Activated CD8-positive, alpha-beta memory T cell treated with anti-CD3 and anti-CD28 coated beads, Interleukin-2, amount 50 U/mL, for 24 hours (primary cell): ENCODE measurements at regions not wholly inside any gene's neighbourhood (a gene's known extent, or its start where the extent isn't known, plus 50 kb on each side); places are given as distances from the start of the nearest gene placed in this dataset.
"Not testable (repeated sequence)": the region's sequence is repeated elsewhere in the genome, so short reads cannot be mapped to it uniquely, and the experiment has no call there.

ENCODE experiments used
- DNase-seq: peaks from one replicate; pipeline ENCODE4 v3.0.0-alpha.2; 2020; ENCODE audit errors: extremely low read depth

DNA sequence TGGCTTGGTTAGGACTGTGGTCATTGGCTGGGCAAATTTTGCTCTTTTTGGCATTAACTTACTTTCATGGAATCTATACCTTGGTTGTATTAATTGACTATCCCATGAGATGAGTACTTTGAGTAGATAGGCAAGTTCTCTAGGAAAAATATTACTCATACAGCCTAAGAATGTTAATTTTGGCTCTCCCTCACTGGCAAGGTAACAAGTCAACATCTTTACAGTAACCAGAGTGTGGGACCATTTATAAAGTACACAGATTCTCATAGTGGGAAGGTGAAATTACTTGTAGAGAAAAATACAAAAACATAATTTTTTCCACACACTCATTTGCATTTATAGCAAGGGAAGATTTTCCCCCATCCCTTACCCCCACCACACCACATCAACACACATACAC, 154.6 kb upstream of the ZNF608 start:
- DNase-seq: no peak

DNA sequence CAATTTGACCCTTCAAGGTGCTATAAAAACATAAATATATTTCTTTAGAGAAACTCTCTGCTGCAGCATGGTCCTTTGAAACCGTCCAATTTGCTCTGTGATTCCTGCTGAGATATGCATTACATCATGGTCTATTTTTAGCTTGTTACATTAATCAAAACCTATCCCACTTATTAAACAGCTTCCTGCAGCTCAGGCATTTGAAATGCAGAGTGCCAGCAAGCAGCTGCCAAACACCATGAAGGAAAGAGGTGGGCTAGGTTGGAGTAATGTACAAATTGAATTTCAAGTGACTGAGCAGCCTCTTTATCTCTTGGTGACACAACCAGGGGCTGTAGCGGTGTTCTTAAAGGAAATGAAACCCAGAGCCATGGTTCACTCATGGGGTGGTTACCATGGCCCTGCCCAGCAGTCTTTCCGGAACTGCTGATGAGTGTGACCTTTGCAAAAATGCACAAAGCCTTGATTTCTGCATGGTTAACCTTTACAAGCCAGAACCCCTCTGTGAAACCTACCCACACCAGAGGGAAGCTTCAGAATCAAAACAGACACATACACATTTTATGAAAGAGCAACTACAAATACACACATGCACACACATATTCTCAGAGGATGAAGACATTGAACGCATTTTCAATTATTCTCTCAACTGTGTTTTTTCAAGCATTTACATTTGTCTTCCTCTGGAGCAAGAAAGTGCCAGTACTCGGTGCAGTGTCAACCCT, 155.8 kb upstream of the ZNF608 start:
- no peak for DNase-seq

DNA sequence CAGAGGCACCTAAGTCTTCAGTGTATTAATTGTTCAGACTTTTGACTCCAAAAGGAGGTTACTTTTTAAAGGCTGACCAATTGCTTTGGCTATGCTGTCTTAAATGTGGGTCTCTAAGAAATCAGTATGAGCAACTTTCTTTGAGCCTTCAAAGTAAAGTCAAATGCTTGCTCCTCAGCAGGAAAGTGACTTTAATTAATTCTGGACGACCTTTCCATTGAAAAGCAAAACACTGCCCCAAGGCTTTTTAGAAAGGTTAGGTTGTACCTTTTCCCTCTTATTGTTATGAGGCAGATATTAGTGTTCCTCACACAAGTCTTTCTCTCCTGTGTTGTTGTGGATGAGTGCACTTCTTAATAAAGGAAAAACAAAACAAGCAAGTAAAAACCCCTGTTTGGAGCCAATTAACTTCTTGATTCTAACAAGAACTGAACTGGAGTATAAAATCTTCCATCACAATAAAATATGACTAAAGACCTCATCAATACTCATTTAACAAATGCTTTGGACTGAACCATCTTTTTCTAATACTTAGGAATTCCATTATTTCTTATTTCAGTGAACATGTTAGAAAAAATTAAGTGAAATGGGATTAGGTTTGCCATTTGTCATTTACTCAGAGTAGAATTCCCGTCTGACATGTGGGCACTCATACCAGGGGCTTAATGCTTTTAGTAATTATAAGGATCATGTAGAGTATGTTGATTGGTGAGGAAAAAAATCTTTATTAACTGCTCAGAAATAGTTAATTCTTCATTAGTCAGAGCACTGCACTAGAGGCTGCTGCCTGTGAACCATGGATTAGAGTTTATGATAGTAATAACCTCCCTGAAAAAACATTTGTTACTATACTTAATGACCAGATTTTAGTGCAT, 159.1 kb upstream of the ZNF608 start:
- DNase-seq: no peak

DNA sequence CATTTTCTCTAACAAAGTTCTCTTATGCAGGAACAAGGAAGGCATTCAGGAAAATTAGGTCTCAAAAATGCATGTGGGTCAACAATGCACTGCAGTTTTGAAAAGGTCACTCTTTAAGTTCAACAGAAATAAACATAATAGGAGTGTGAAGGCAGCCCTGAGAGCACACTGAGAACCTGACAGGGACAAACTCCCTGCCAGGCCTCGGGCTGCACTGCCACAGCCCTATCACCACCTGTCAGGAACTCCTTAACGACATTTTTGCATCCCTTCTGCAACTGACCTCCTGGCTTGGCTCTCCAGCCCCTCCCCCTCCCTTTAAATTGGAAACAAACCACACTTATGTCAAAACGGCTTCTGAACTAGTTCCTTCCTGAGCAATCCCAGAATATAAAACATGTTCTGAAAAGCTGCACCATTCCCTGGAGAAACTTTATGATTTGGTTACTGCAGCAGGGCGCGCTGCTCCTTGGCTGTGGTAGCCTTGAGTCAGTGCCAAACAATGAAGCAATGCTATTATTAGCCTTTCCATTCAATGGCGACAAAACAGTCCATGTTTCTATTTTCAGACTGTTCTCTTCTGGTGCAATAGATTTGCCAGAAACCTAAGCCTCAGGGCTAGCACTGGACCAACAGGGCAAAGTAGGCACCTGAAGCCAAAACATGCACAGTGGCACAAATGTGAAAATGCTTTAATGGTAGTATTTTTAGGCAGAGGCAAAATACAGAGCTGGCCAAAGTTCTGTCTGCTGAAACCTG, 160.1 kb upstream of the ZNF608 start:
- no peak for DNase-seq

DNA sequence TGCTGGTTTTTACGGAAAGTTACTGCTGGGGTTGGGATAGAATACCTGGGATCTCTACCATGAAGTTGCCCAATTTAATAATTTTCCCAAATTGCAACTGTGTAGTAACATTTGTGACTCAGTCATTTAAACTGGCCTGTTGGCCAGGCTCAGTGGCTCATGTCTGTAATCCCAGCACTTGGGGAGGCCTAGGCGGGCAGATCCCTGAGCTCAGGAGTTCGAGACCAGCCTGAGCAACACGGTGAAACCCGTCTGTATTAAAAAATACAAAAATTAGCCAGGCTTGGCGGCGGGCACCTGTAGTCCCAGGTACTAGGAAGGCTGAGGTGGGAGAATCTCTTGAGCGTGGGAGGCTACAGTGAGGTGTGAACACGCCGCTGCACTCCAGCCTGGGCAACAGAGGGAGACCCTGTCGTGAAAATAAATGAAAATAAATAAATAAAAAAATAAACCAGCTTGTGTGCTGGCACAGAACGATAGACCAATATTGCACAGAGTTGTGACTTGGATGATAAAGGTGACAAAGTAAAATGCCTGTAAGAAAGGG, 160.7 kb upstream of the ZNF608 start:
- DNase-seq: no peak

DNA sequence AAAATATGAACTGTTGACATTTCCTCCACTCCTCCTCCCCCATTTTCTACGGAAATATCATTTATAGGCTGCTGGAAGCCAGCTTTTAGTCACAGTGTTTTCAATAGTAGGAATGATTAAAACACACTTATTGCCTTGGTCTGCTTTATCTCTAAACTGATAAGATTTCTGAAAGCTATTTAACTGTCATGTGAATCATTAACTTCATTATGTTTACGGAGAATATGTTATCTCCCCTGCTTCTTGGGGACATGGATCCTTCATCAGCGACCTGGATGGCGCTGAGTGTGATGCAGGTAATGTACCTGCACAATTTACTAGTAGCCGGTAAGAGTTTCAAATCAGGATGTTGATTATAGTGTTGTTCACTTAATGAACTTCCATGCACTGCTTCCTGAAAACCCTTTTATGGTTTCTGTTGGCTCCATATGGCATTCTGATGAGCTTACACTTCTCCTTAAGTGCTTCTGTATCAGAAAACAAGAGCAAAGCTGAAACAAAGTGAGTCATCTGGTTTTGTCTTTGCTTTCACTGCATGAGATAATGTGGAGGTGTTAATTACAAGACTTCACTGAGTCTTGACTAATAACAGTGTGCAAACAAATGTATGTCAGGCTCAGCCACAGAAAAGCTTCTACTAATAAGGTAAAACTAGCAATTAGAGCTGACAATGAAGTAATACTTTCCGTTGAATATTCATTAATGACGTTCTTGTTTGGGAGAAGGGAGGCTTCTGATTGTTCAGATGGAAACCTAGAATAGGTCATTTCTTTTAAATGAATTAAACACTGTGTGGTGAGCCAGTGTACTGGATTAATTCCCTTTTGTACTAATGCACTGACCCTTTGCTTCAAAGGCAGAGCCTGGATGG, 162.4 kb upstream of the ZNF608 start:
- DNase-seq: no peak

DNA sequence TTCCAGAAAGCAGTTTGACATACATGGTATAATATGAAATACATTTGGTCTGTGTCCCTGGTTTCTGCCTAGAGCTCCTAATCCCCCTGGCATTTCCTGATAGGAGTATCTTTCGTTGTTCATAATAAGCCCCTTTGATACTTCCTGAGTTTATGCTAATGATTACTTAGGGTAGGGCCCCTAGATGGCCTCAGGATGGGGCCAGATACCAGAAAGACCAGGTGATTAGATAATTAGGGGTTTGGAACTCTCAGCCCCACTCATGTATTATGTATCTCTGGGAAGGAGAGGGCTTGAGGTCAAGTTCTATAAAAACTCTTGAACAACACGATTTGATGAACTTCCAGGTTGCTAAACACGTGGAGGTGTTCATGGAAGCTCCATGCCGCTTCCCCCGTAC, 163.3 kb upstream of the ZNF608 start:
- DNase-seq: no peak

DNA sequence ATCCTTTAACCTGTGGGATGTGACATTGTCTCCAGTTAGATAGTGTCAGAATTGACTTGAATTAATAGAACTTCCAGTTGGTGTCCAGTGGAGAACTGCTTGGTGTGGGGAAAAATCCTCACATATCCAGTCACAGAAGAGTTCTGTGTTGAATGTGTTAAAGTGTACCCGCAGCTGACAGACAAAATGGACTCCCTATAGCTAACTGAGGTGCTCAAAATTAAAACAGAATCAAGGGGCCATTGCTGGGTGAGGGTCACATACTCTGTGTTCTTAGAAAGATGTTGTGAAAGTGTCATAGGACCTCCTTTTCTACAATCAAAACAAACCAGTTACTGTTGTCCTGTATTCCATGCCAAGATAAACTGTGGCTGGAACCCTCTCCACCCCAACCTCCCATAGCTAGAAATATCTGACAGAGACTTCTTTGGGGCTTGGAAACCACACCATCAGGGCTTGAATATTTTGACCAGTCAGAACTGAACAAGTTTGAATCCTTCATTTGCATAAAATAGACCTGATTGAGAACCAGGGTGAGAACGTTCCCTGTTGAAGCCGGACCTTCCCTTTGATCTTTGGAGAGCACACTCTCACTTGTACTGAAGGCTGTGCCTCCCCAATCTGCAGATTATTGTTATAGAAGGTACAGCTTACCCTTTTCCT, 164.0 kb upstream of the ZNF608 start:
- no peak for DNase-seq

DNA sequence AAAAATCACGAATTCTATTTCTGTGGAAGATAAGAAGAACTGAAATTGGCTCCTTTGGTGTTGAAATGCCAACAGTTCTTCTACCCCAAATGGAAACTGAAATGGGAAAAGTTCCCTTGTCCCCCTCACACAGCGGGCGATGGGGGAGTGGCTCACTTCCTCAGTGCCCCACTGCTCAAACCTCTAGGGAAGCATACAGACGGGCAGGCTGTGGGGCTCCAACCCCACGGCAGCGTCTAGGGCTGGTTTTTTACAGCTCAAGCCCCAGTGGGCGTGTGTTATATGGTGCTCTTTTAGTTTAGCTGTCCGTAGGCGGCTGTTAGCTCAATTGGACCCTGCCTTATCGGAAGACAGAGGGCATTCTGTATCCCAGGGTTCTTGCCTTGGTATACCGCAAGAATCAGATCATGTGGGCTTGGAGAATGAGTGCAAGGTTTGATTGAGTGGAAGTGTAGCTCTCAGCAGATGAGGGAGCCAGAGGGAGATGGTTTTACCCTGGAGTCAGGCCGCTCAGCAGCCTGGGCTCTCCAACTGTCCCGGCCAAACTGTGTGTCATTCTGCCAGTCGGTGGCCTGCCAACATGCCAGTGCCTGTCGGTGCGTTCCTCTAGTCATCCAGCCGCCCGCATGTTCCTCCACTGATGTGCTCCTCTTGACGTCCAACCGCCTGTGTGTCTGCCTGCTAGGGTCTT, 166.3 kb upstream of the ZNF608 start:
- DNase-seq: no peak

DNA sequence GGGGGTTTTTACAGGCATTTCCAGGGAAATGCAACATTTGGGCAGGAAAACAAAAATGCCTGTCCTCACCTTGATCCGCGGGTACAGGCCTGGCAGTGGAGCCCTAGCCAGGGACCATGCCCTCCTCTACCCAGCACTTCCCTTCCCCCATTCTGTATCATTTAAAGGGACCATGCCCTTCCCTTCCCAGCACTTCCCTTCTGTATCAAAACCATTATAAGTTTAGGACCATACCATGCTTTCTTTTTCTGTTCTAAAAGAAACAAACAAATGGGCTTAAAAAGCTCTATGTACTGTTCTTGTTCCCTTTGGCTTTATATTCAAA, 166.9 kb upstream of the ZNF608 start:
- no peak for DNase-seq

DNA sequence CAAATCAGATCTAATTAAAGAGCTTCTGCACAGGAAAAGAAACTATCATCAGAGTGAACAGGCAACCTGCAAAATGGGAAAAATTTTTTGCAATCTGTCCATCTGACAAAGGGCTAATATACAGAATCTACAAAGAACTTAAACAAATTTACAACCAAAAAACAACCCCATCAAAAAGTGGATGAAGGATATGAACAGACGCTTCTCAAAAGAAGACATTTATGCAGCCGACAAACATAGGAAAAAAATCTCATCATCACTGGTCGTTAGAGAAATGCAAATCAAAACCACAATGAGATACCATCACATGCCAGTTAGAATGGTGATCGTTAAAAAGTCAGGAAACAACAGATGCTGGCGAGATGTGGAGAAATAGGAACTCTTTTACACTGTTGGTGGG, 169.9 kb upstream of the ZNF608 start:
- not testable (repeated sequence) for DNase-seq

DNA sequence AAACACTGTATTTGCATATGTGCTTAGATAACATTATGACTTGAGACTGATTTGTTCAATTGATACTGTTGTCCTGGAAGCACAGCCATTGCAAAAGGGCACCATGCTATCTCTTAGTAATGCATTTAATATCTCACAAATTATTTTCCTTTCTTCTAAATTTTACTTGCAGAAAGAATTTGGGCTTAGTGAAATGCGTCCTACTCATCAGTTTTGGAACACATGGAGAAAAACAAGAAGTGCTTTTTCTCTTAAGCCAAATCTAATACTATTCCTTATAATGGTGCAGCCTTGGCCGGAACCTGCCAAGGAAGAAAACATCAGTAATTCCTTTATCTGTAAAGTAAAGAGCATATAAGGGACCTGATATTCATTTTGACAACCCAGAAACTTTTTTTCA, 172.2 kb upstream of the ZNF608 start:
- no peak for DNase-seq

DNA sequence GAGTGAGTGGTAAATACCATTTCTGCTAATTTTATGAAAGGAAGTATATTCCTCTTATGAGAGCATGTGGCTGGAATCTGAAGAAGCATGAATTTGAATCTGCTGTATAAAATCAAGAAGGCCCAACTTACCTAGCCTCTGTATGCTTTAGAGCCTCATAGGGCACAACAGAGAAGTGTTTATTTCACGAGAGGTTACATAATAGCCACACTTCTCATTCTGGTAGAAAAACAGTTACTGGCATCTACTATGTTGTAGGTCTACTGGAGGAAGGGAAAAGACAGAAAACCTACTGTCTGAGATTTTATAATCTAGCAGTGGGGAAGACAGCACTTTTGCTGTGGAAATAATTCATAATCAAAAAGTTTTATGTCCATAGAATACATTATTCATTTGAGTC, 172.6 kb upstream of the ZNF608 start:
- no peak for DNase-seq

DNA sequence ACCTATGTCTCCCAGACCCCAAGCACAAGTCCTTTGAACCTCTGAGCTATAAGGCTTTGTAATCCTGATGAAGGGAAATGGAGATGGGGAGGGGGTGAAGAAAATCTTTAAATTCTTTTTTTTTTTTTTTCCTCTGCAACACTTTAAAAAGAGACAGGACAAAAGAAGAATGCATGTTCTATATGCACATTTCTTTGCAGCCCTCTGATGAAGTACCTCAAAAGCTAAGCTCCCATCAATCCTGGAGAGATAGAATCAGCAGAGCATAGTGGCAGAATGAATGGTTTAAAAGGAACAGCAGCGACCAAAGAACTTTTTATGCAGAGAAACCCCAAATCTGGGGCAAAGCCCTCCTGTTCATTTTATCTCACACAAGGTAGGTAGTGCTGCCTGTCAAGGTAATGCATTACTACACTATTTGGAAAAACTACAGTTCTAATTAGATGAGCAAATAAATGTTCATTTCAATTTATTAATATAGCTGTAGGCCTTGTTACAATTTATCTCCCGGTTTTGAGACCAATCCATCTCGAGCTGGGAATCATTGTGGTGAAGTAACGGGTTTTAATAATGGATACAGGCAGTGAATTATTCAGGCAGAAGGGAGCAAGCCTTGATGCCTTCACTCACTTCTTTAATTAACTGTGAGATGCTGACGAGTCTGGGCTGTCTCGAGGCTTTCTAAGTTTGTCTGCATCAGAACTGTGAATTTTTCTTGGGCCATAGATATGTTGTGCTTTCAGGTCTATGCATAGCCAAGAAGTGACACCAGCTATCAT, 173.5 kb upstream of the ZNF608 start:
- no peak for DNase-seq

DNA sequence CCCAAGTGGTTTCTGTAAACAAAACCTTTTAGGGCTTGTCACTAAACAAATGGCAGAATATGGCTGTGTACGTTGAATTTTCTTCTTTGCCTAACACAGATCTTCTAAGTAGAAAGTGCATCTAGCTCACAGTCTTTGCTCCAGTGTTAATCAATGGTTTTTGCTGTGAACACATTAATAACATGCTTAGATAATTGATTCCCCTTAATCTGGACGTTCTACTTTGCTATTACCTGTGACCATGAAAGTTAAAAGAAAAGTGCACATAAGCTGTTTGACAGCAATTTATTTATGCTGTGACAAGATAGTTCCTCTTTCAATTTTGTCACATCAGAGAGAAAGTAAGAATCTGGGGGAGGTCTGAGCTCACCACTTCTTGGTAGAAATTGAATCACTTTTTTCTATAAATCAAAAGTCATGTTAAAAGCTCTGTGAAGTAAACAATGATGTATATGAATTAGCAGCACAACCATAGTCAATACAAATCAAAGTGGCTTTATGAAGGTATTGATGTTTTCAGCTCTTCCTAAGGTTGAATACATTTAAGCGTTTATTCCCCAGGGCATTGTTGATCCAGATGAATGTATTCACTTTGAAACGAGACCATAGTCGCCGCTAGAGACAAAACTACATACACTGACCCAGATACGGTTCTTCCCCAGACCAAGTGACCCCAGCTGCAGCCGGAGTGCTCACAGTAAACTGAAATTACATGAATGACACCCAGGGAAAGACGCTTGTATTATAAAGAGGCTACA, 174.6 kb upstream of the ZNF608 start:
- no peak for DNase-seq

DNA sequence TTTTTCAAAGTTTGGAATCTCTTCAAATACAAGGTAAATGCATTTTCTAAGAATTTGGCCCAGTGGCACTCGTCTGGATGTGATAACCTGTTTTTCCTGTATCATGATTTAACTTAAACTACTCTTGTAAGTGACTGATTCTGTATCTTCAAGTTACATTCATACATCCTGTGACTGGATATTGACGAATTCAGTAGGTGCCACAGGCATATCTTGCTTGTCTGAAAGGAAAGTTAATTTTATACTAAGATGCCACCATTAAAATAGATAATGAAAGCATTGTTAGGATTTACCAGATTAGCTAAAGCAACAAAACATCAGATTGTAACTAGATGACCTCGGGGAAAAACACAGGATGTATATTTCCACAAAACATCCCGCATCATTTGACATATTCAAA, 175.3 kb upstream of the ZNF608 start:
- no peak for DNase-seq

DNA sequence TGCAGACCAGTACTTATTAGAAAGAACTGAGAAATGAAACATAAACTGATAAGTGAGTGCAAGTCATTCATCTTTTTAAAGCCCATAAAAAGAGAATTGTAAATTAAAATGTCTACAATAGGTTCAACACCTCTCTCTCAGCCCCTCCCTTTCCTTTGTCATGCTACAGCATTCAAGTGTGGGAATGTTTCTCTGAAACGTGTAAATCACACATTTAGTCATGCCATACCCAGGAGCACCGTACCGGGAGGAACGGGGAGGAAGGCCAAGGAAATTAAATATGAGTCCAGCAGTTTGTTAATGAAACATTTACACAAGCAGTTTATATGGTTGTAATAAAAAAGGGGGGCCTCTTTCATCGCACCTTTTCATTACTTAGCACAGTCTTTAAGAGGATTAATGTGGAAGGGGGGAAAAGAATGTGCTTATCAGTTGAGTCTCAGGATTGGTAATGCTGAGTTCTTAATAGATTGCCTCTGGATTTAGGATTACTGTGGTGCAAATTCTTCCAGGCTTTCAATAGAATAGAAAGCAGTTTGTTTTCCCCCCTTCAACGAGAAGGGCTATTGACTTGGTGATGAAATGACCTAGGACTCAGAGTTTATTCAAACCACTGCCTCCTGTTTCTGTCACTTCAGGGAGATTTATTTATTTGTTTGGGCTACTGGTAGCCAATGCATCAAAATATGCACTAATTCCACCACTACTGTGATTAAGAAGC, 176.0 kb upstream of the ZNF608 start:
- no peak for DNase-seq

DNA sequence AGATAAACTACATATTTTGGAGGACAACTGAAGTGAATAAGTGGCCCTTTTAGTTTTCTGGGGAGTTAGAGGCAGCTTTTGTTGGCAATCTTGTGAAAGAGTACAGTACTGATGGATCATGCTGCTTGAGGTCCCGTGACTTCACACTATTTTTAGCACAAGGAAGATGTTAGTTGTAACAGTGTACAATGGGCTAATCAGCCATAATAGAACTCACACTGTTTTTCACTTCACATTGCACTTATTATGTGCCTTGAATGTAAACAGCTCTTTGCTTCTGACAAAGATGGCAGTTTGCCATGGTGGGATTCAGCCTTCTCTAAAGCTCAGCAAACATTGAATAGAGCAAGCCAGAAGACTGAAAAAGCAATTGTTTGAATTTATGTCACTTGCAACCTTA, 176.7 kb upstream of the ZNF608 start:
- no peak for DNase-seq
